ENCODE measurements at regions not wholly inside any gene's neighbourhood (a gene's known extent, or its start where the extent isn't known, plus 50 kb on each side); places are given as distances from the start of the nearest gene placed in this dataset.

GRCh38 chr4:89558147-89558546 lies 250.5 kb upstream of the GPRIN3 start:
- TF ChIP-seq POLR2A (IDR thresholded peaks at IDR 0.05) (no peak), POLR2AphosphoS5 (IDR thresholded peaks at IDR 0.05) (no peak), CTCF (IDR thresholded peaks at IDR 0.05) (no peak), EP300 (IDR thresholded peaks at IDR 0.05) (no peak)
- H3K27ac ChIP-seq, result no peak overlapping the region
- H3K9me3 ChIP-seq, result no peaks in the 10 kb centered on the region
- no peak overlapping the region for H3K4me3 ChIP-seq
- no peaks in the 10 kb centered on the region for H3K27me3 ChIP-seq
- DNase-seq (ENCODE audit: low spot score in 2 of 2), result no peak
- 91% methylated on average over 1 of the region's 1 CpG for WGBS
- no peaks in the 10 kb centered on the region for H3K4me1 ChIP-seq
- no peaks in the 10 kb centered on the region for H3K36me3 ChIP-seq

DNA sequence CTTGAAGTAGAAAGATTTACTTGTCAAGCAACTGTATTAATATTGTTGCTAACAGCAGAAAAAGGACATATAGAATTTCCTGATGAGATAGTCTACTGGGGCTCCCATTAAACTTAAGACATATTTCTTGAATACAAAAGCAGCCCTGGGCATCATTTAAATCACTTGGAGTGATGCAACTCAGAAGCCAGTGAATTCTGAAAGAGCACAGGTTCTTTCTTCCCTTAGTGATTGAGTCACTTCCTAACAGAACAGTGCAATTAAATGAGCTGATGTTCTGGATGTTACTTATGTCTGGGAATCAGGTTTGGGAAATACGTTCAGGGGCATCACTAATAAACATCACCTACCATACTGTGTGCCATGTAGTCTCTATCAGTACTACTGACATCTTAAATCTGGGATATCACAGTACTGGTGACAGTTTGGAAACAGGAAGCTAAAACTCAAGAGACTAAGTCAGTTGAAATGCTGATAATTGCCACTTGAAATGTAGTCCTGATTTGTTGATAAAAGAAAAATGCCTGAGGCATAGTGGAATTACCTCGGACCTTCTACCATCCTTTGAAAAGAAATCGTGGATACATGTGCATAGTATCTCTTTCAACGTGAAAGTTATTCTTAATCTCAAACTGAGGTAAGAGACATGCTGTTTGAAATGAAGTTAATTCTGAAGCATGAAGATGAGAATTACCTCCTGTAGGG lies 249.2 kb upstream of the GPRIN3 start:
- Histone ChIP-seq H3K4me3 (no peak overlapping the region), H3K27ac (no peak overlapping the region), H3K4me1 (no peaks in the 10 kb centered on the region), H3K36me3 (no peaks in the 10 kb centered on the region), H3K27me3 (no peaks in the 10 kb centered on the region), H3K9me3 (no peaks in the 10 kb centered on the region)
- no peak for TF ChIP-seq EP300 (IDR thresholded peaks at IDR 0.05)
- TF ChIP-seq CTCF (IDR thresholded peaks at IDR 0.05), result no peak
- TF ChIP-seq POLR2AphosphoS5 (IDR thresholded peaks at IDR 0.05), result no peak
- TF ChIP-seq POLR2A (IDR thresholded peaks at IDR 0.05), result no peak
- WGBS, result 51% methylated on average over 4 of the region's 4 CpGs
- no peak for DNase-seq (ENCODE audit: low spot score in 2 of 2)

DNA sequence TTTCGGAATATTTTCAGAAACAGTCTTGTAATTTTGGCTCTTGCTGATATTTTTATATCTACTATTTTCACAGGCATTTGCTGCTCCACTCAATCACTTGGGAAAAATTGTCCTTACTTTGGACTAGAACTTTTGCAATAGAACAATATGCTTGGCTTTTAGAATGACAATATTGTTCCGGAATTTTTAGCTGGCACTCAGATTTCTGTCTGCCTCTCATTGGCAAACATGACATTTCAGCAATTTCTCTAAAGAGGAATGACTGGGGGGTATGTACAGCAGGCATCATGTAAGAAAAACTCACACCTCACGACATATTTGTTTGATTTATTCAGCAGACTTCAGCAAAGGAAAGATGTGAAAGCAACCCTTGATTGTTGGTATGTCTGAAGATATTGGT lies 243.6 kb upstream of the GPRIN3 start:
- Histone ChIP-seq H3K9me3 (no peaks in the 10 kb centered on the region), H3K4me3 (no peak overlapping the region), H3K27ac (no peak overlapping the region), H3K27me3 (no peaks in the 10 kb centered on the region), H3K36me3 (no peaks in the 10 kb centered on the region), H3K4me1 (no peaks in the 10 kb centered on the region)
- WGBS, result 66% methylated on average over 3 of the region's 3 CpGs
- TF ChIP-seq POLR2A (IDR thresholded peaks at IDR 0.05) (no peak), EP300 (IDR thresholded peaks at IDR 0.05) (no peak), CTCF (IDR thresholded peaks at IDR 0.05) (no peak), POLR2AphosphoS5 (IDR thresholded peaks at IDR 0.05) (no peak)
- no peak for DNase-seq (ENCODE audit: low spot score in 2 of 2)

GRCh38 chr4:89549907-89550306 lies 242.3 kb upstream of the GPRIN3 start:
- no peak for TF ChIP-seq EP300 (IDR thresholded peaks at IDR 0.05)
- TF ChIP-seq CTCF (IDR thresholded peaks at IDR 0.05), result no peak
- no peak for TF ChIP-seq POLR2A (IDR thresholded peaks at IDR 0.05)
- no peak for TF ChIP-seq POLR2AphosphoS5 (IDR thresholded peaks at IDR 0.05)
- H3K4me1 ChIP-seq, result no peaks in the 10 kb centered on the region
- DNase-seq (ENCODE audit: low spot score in 2 of 2), result no peak

DNA sequence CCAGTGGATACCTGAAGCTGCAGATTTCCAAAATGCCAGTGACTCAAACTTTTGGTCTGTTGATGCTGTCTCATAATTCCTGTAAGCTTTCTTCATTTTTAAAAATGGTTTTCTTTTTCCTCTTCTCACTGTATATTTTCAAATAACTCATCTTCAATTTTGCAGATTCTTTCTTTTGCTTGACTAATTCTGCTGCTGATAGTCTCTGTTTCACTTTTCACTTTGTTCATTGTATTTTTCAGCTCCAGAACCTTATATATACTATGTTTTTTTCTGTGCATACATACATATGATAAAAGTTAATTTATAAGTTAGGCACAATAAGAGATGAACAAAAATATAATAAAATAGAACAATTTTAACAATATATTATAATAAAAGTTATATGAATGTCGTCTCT lies 237.7 kb upstream of the GPRIN3 start:
- no peaks in the 10 kb centered on the region for H3K27me3 ChIP-seq
- H3K4me1 ChIP-seq, result no peaks in the 10 kb centered on the region
- DNase-seq (ENCODE audit: low spot score in 2 of 2), result no peak
- TF ChIP-seq POLR2A (IDR thresholded peaks at IDR 0.05) (no peak), POLR2AphosphoS5 (IDR thresholded peaks at IDR 0.05) (no peak), EP300 (IDR thresholded peaks at IDR 0.05) (no peak), CTCF (IDR thresholded peaks at IDR 0.05) (no peak)
- no peak overlapping the region for H3K4me3 ChIP-seq
- H3K9me3 ChIP-seq, result no peaks in the 10 kb centered on the region
- H3K27ac ChIP-seq, result no peak overlapping the region
- no peaks in the 10 kb centered on the region for H3K36me3 ChIP-seq
- 95% methylated on average over 1 of the region's 1 CpG for WGBS

More at GRCh38 chr4:89549907-89550306, 242.3 kb upstream of the GPRIN3 start:
- Histone ChIP-seq H3K36me3 (no peaks in the 10 kb centered on the region), H3K27ac (no peak overlapping the region), H3K9me3 (no peaks in the 10 kb centered on the region), H3K27me3 (no peaks in the 10 kb centered on the region), H3K4me3 (no peak overlapping the region)
- WGBS, result 77% methylated on average over 1 of the region's 1 CpG
